ENCODE measurements at regions not wholly inside any gene's neighbourhood (a gene's known extent, or its start where the extent isn't known, plus 50 kb on each side); places are given as distances from the start of the nearest gene placed in this dataset.

GRCh38 chr10:58979711-58980110 lies 196.7 kb upstream of the PHYHIPL start:
- no peak for TF ChIP-seq CTCF (conservative IDR thresholded peaks at IDR 0.05; ENCODE audit: low read depth, low read length)
- TF ChIP-seq EZH2 (IDR thresholded peaks at IDR 0.05; ENCODE audit: low read length, unreplicated experiment): no peak
- TF ChIP-seq EZH2phosphoT487 (IDR thresholded peaks at IDR 0.05; ENCODE audit: borderline replicate concordance, low read length): no peak

All from PC-3 (cell line).